GM23248 (cell line): ENCODE measurements at regions not wholly inside any gene's neighbourhood (a gene's known extent, or its start where the extent isn't known, plus 50 kb on each side); places are given as distances from the start of the nearest gene placed in this dataset.

ENCODE experiments used
- DNase-seq: peaks from one replicate; pipeline ENCODE4 v3.0.0-alpha.2; 2015
- H2AFZ ChIP-seq: fragments of 200-600 bp; sonication (generic); 2 replicates; pipeline ENCODE4 v1.6.1; 2016; ENCODE audit warnings: antibody characterized with exemption
- H3F3A ChIP-seq: fragments of 200-600 bp; sonication (generic); 2 replicates; pipeline ENCODE4 v1.6.1; 2016; ENCODE audit warnings: mild to moderate bottlenecking, antibody characterized with exemption, mixed run types; ENCODE audit not compliant: insufficient read depth
- H3K27ac ChIP-seq: fragments of 200-600 bp; sonication (generic); 2 replicates; pipeline ENCODE4 v1.5.1; 2016; ENCODE audit warnings: mild to moderate bottlenecking
- H3K27me3 ChIP-seq: fragments of 200-600 bp; sonication (generic); replicated peaks from 2 replicates; pipeline ENCODE4 v1.6.1; 2016; ENCODE audit warnings: mild to moderate bottlenecking; ENCODE audit not compliant: insufficient read depth
- H3K36me3 ChIP-seq: fragments of 200-600 bp; sonication (generic); 2 replicates; pipeline ENCODE4 v1.6.1; 2016; ENCODE audit warnings: low read depth, mild to moderate bottlenecking
- H3K4me1 ChIP-seq: fragments of 200-600 bp; sonication (generic); 2 replicates; pipeline ENCODE4 v1.6.1; 2016; ENCODE audit warnings: mild to moderate bottlenecking; ENCODE audit not compliant: insufficient read depth
- H3K4me2 ChIP-seq: fragments of 200-600 bp; sonication (generic); one replicate; pipeline ENCODE4 v1.6.1; 2016; ENCODE audit warnings: mild to moderate bottlenecking; ENCODE audit not compliant: unreplicated experiment
- H3K4me3 ChIP-seq: fragments of 200-600 bp; sonication (generic); 2 replicates; pipeline ENCODE4 v1.5.1; 2016; ENCODE audit warnings: mild to moderate bottlenecking
- H3K79me2 ChIP-seq: fragments of 200-600 bp; sonication (generic); 2 replicates; pipeline ENCODE4 v1.6.1; 2016; ENCODE audit warnings: mild to moderate bottlenecking; ENCODE audit not compliant: insufficient read depth
- H3K9ac ChIP-seq: fragments of 200-600 bp; sonication (generic); 2 replicates; pipeline ENCODE4 v1.6.1; 2016; ENCODE audit warnings: mild to moderate bottlenecking
- H3K9me2 ChIP-seq: fragments of 200-600 bp; sonication (generic); 2 replicates; pipeline ENCODE4 v1.6.1; 2016; ENCODE audit warnings: mixed run types, mild to moderate bottlenecking, moderate library complexity; ENCODE audit not compliant: insufficient read depth
- H3K9me3 ChIP-seq: fragments of 200-600 bp; sonication (generic); one replicate; pipeline ENCODE4 v1.6.1; 2017; ENCODE audit warnings: low read depth
- H4K20me1 ChIP-seq: fragments of 200-600 bp; sonication (generic); 2 replicates; pipeline ENCODE4 v1.6.0; 2016; ENCODE audit not compliant: insufficient read depth
- EZH2 ChIP-seq: fragments of 200-600 bp; sonication (generic); IDR thresholded peaks from 2 replicates; pipeline ENCODE4 v1.6.1; 2018; ENCODE audit warnings: antibody characterized with exemption, mild to moderate bottlenecking; ENCODE audit not compliant: insufficient read depth, poor library complexity, severe bottlenecking
- EZH2phosphoT487 ChIP-seq: fragments of 200-600 bp; sonication (generic); IDR thresholded peaks from 2 replicates; pipeline ENCODE4 v1.6.1; 2018; ENCODE audit warnings: antibody characterized with exemption, moderate library complexity, mild to moderate bottlenecking, low read depth; ENCODE audit not compliant: insufficient read depth
- WGBS, 2 experiments: methylation state at CpG; one replicate each; pipeline ENCODE4 v1.1.6; 2015 to 2017; ENCODE audit warnings: low lambda C conversion rate in 2 of 2, low coverage in 1 of 2; ENCODE audit errors: missing lambda C conversion rate in 2 of 2; 5-methylcytosine and 5-hydroxymethylcytosine counted together
- in situ Hi-C: fragments of 300-500 bp; cut with MboI; formaldehyde crosslinking; loops from 2 replicates; pipeline ENCODE4 v1.15.0; 2020

DNA sequence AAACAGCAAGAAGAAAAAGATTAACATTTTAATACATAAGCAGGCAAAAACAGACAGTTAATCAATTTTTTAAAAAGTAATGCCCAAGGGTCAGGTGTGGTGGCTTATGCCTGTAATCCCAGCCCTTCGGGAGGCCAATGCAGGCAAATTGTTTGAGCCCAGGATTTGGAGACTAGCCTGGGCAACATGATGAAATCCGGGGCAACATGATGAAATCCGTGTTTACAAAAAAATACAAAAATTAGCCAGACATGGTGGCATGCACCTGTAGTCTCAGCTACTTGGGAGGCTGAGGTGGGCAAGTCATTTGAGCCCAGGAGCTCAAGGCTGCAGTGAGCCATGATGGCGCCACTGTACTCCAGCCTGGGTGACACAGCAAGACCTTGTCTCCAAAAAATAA is 94.1 kb upstream of the DST start:
- no peak overlapping the region for H3K9ac ChIP-seq
- H3K9me2 ChIP-seq, result no peaks in the 10 kb centered on the region
- no peak overlapping the region for H2AFZ ChIP-seq
- TF ChIP-seq EZH2phosphoT487 (no peak), EZH2 (no peak)
- H3F3A ChIP-seq, result peaks cover 19% of the 10 kb centered on the region; the same call in 1 of the 2 replicates
- no peak for DNase-seq
- 0 out of 2 replicates have a peak, but pooled peaks cover 3% of the 10 kb centered on the region for H4K20me1 ChIP-seq
- H3K4me3 ChIP-seq, result no peak overlapping the region
- H3K4me1 ChIP-seq, result peaks cover 47% of the 10 kb centered on the region
- 87 to 92% methylated on average over 4 of the region's 4 CpGs for WGBS, 2 experiments
- H3K36me3 ChIP-seq, result peaks cover 15% of the 10 kb centered on the region
- H3K9me3 ChIP-seq, result no peaks in the 10 kb centered on the region
- peaks cover 100% of the 10 kb centered on the region for H3K79me2 ChIP-seq
- H3K27ac ChIP-seq, result no peak overlapping the region
- H3K4me2 ChIP-seq, result no peak overlapping the region
- H3K27me3 ChIP-seq, result no peaks in the 10 kb centered on the region
- in situ Hi-C loops, result no loop called here

DNA sequence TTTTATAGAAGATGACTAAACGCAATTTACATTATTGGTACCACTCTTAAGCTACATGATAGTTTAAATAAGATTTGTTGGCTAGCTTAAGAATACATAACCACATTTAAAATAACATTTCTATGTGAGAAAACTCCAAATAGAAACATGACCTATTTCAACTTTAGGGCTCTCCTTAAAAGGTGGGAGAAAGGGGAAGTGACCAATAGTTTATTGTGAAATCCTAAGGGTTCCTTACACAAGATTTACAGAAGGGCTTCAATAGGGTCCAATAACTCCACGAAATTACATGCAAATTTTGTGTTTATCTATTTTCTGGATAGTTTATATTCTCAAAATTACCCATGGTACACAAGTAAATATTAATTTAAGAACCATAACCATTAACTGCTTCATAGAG is 91.6 kb upstream of the DST start:
- H3K27me3 ChIP-seq, result no peaks in the 10 kb centered on the region
- in situ Hi-C loops, result no loop called here
- no peak overlapping the region for H3K4me3 ChIP-seq
- 93 to 98% methylated on average over 2 of the region's 2 CpGs for WGBS, 2 experiments
- H3K27ac ChIP-seq, result no peak overlapping the region
- no peaks in the 10 kb centered on the region for H3K9me3 ChIP-seq
- H3K9ac ChIP-seq, result no peak overlapping the region
- H3K4me2 ChIP-seq, result no peak overlapping the region
- H3K79me2 ChIP-seq, result peaks cover 86% of the 10 kb centered on the region
- H2AFZ ChIP-seq, result no peak overlapping the region
- TF ChIP-seq EZH2phosphoT487, result no peak
- TF ChIP-seq EZH2, result no peak
- H3K4me1 ChIP-seq, result peaks cover 52% of the 10 kb centered on the region
- no peak for DNase-seq
- peaks cover 15% of the 10 kb centered on the region for H3K36me3 ChIP-seq
- H4K20me1 ChIP-seq, result no peaks in the 10 kb centered on the region
- peaks cover 28% of the 10 kb centered on the region for H3F3A ChIP-seq
- no peaks in the 10 kb centered on the region for H3K9me2 ChIP-seq

DNA sequence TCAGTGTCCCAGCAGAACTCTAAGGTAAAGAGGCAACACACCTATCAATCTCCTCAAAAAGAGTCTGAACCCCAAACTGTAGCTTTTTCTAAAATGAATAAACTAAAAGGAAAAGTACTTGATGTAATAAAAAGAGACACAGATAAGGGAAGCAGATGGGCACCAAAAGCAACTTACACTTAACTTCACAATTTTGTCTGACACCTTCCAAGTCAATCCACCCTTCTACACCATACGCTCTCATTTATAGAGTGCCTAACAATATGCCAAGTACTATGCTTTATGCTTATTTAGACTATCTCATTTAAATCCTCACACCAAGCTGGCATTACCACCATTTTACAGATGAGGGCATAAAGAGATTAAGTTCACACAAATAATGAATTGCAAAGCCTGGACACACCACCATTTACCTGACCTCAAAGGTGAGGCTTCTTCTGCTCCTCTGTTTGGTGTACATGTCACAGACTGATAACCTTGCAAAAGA is 90.6 kb upstream of the DST start:
- peak overlapping the region; percentile 71 for H3K4me2 ChIP-seq
- H4K20me1 ChIP-seq, result no peaks in the 10 kb centered on the region
- H3K79me2 ChIP-seq, result peaks cover 85% of the 10 kb centered on the region
- DNase-seq, result no peak
- H3F3A ChIP-seq, result peaks cover 39% of the 10 kb centered on the region
- H3K9me3 ChIP-seq, result no peaks in the 10 kb centered on the region
- H2AFZ ChIP-seq, result no peak overlapping the region
- no peak for TF ChIP-seq EZH2phosphoT487
- no peak for TF ChIP-seq EZH2
- peaks cover 63% of the 10 kb centered on the region for H3K4me1 ChIP-seq
- peaks cover 15% of the 10 kb centered on the region for H3K36me3 ChIP-seq
- in situ Hi-C loops, result no loop called here
- H3K9me2 ChIP-seq, result no peaks in the 10 kb centered on the region
- no peaks in the 10 kb centered on the region for H3K27me3 ChIP-seq
- H3K9ac ChIP-seq, result no peak overlapping the region
- 98 to 100% methylated on average over 1 of the region's 1 CpG for WGBS, 2 experiments
- H3K4me3 ChIP-seq, result no peak overlapping the region
- H3K27ac ChIP-seq, result no peak overlapping the region

DNA sequence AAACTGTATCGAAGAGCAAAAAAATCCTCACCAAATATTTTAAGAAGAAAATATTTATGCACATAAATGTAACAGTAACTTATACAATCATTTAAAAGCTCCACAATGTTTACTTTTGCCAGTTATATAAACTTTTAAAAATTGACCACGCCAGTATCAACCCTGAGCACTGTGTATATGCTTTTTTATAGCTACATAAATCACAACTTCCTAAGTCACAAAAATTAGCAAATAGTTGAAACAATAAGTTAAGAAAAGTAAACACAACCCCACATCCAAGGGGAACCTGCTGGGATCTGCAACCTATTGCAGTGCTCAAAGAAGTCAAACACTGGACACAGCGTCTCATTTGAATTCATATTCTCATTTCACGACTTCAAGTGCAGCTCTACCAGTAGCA is 89.8 kb upstream of the DST start:
- 49 to 55% methylated on average over 4 of the region's 4 CpGs for WGBS, 2 experiments
- peaks cover 46% of the 10 kb centered on the region for H3F3A ChIP-seq
- DNase-seq, result no peak
- H3K36me3 ChIP-seq, result peaks cover 15% of the 10 kb centered on the region
- no peaks in the 10 kb centered on the region for H3K9me3 ChIP-seq
- TF ChIP-seq EZH2, result no peak
- no peak for TF ChIP-seq EZH2phosphoT487
- peaks cover 85% of the 10 kb centered on the region for H3K79me2 ChIP-seq
- H3K9me2 ChIP-seq, result no peaks in the 10 kb centered on the region
- H3K4me3 ChIP-seq, result no peak overlapping the region
- H3K4me1 ChIP-seq, result peaks cover 70% of the 10 kb centered on the region
- no peak overlapping the region for H3K27ac ChIP-seq
- no peak overlapping the region for H3K9ac ChIP-seq
- H2AFZ ChIP-seq, result no peak overlapping the region
- H3K4me2 ChIP-seq, result peak overlapping the region; percentile 71
- H3K27me3 ChIP-seq, result no peaks in the 10 kb centered on the region
- no peaks in the 10 kb centered on the region for H4K20me1 ChIP-seq
- in situ Hi-C loops, result no loop called here
